ENCODE measurements at regions not wholly inside any gene's neighbourhood (a gene's known extent, or its start where the extent isn't known, plus 50 kb on each side); places are given as distances from the start of the nearest gene placed in this dataset.

DNA sequence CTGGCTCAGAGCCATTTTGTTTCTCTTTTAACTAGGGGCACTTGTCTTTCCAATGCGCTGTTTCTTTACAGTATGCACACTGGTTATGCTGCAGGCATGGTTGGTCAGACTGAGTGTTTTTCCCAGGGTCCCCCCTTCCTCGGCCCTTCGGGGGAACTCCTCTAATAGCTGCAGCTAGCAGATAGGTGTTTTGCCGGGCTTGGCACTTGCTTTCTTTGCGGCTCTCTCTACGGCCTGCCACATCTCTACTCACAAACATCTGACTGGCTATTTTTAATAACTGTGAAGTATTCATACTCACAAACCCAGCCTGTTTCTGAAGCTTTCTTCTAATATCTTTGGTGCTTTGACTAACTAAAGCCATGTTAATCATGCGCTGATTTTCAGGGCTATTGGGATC lies 89.4 kb downstream of the SLC25A15 start:
- Histone ChIP-seq H3K36me3 (ENCODE audit: low read depth, low read length) (peaks cover 13% of the 10 kb centered on the region), H3K27me3 (ENCODE audit: low read length) (no peaks in the 10 kb centered on the region), H3F3A (ENCODE audit: low read length, unreplicated experiment) (no peaks in the 10 kb centered on the region), H3K4me3 (ENCODE audit: low read length) (no peak overlapping the region), H3K9me3 (ENCODE audit: low read length) (0 out of 2 replicates have a peak, but pooled peaks cover 12% of the 10 kb centered on the region), H3K27ac (ENCODE audit: low read length) (no peak overlapping the region), H3K4me1 (ENCODE audit: insufficient read depth, low read length) (0 out of 2 replicates have a peak, but pooled peaks cover 3% of the 10 kb centered on the region), H3K79me2 (ENCODE audit: low read length) (no peaks in the 10 kb centered on the region), H3K9me2 (replicated peaks; ENCODE audit: low read length) (no peaks in the 10 kb centered on the region), H2AFZ (ENCODE audit: low read length) (no peak overlapping the region), H3K4me2 (ENCODE audit: low read length) (no peak overlapping the region), H4K20me1 (ENCODE audit: low read length) (no peaks in the 10 kb centered on the region), H3K9ac (ENCODE audit: low read length) (no peak overlapping the region)
- no peak for DNase-seq
- no peak for ATAC-seq
- no TSS peak for BruUV-seq (replicated peaks)
- TF ChIP-seq, protein P1, sequence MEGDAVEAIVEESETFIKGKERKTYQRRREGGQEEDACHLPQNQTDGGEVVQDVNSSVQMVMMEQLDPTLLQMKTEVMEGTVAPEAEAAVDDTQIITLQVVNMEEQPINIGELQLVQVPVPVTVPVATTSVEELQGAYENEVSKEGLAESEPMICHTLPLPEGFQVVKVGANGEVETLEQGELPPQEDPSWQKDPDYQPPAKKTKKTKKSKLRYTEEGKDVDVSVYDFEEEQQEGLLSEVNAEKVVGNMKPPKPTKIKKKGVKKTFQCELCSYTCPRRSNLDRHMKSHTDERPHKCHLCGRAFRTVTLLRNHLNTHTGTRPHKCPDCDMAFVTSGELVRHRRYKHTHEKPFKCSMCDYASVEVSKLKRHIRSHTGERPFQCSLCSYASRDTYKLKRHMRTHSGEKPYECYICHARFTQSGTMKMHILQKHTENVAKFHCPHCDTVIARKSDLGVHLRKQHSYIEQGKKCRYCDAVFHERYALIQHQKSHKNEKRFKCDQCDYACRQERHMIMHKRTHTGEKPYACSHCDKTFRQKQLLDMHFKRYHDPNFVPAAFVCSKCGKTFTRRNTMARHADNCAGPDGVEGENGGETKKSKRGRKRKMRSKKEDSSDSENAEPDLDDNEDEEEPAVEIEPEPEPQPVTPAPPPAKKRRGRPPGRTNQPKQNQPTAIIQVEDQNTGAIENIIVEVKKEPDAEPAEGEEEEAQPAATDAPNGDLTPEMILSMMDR (conservative IDR thresholded peaks at IDR 0.05; ENCODE audit: low read depth, low read length) = no peak
- TF ChIP-seq EZH2phosphoT487 (IDR thresholded peaks at IDR 0.05; ENCODE audit: borderline replicate concordance, low read length) (no peak), EZH2 (IDR thresholded peaks at IDR 0.05; ENCODE audit: low read length, unreplicated experiment) (no peak)
- ChIA-PET POLR2A (ENCODE audit: unreplicated experiment) (no interaction called here), CTCF (no interaction called here)
- intact Hi-C loops (cut with micrococcal nuclease) = no loop called here
